OCI-LY7 (cell line): ENCODE measurements at regions not wholly inside any gene's neighbourhood (a gene's known extent, or its start where the extent isn't known, plus 50 kb on each side); places are given as distances from the start of the nearest gene placed in this dataset.

Experiments
- BruUV-seq: library from RNA; stranded (reverse); fragments of 400-500 nt; replicated peaks from 2 replicates; lab custom pipeline; 2021; lab: Mats Ljungman, UMichigan
- CTCF ChIA-PET: fragments of 300-600 bp; sonication (Branson Sonifier 250); formaldehyde crosslinking; loops from one replicate; lab custom pipeline; 2022; ENCODE audit warnings: antibody characterized with exemption; ENCODE audit not compliant: unreplicated experiment; lab: Charles Lee
- POLR2A ChIA-PET: fragments of 300-600 bp; sonication (Branson Sonifier 250); formaldehyde crosslinking; loops from one replicate; lab custom pipeline; 2022; ENCODE audit warnings: antibody characterized with exemption; lab: Charles Lee
- DNase-seq: peaks from one replicate; pipeline ENCODE4 v3.0.0-alpha.2; 2015; ENCODE audit warnings: low spot score
- H2AFZ ChIP-seq: fragments of 200-600 bp; sonication (generic), shearing (Covaris generic); 2 replicates; pipeline ENCODE4 v1.6.1; 2014; ENCODE audit warnings: mild to moderate bottlenecking, antibody characterized with exemption, low read length, moderate library complexity
- H3K27ac ChIP-seq: fragments of 200-600 bp; sonication (generic); 2 replicates; pipeline ENCODE4 v1.5.1; 2014; ENCODE audit warnings: mixed run types, low read depth, mild to moderate bottlenecking, moderate library complexity, low read length, inconsistent platforms; ENCODE audit not compliant: poor library complexity, severe bottlenecking
- H3K36me3 ChIP-seq: fragments of 200-600 bp; sonication (generic); 2 replicates; pipeline ENCODE4 v1.6.1; 2014; ENCODE audit warnings: mild to moderate bottlenecking, antibody characterized with exemption, low read length, moderate library complexity, mixed read lengths; ENCODE audit not compliant: insufficient read depth
- H3K4me1 ChIP-seq: fragments of 200-600 bp; sonication (generic); 2 replicates; pipeline ENCODE4 v1.5.1; 2014; ENCODE audit warnings: mild to moderate bottlenecking, low read length; ENCODE audit not compliant: insufficient read depth, poor library complexity, severe bottlenecking
- H3K4me2 ChIP-seq: fragments of 200-600 bp; sonication (generic); 2 replicates; pipeline ENCODE4 v1.6.1; 2014; ENCODE audit warnings: mild to moderate bottlenecking, low read length
- H3K4me3 ChIP-seq: fragments of 200-600 bp; sonication (generic); 2 replicates; pipeline ENCODE4 v1.5.1; 2014; ENCODE audit warnings: mild to moderate bottlenecking, low read depth, low read length; ENCODE audit not compliant: poor library complexity, severe bottlenecking
- H3K79me2 ChIP-seq: fragments of 200-600 bp; sonication (generic); 2 replicates; pipeline ENCODE4 v1.6.1; 2016; ENCODE audit warnings: low read depth, mild to moderate bottlenecking, low read length, moderate library complexity, mixed read lengths; ENCODE audit not compliant: insufficient read depth
- H3K9me2 ChIP-seq: fragments of 200-600 bp; sonication (generic); 2 replicates; pipeline ENCODE4 v1.6.1; 2016; ENCODE audit warnings: mild to moderate bottlenecking, low read length, mixed read lengths; ENCODE audit not compliant: insufficient read depth
- H3K9me3 ChIP-seq: fragments of 200-600 bp; sonication (generic); 2 replicates; pipeline ENCODE4 v1.6.1; 2014; ENCODE audit warnings: mild to moderate bottlenecking, mixed run types, low read length, mixed read lengths
- H4K20me1 ChIP-seq: fragments of 200-600 bp; sonication (generic); 2 replicates; pipeline ENCODE4 v1.6.1; 2014; ENCODE audit warnings: mild to moderate bottlenecking, antibody characterized with exemption, low read length, moderate library complexity, mixed read lengths; ENCODE audit not compliant: insufficient read depth
- CTCF ChIP-seq: fragments of 200-600 bp; sonication (generic); conservative IDR thresholded peaks from 2 replicates; pipeline ENCODE4 v1.5.1; 2014; ENCODE audit warnings: mild to moderate bottlenecking, antibody characterized with exemption, low read length, moderate library complexity, mixed read lengths
- EZH2phosphoT487 ChIP-seq: fragments of 200-600 bp; sonication (generic); IDR thresholded peaks from 2 replicates; pipeline ENCODE4 v1.6.1; 2018; ENCODE audit warnings: low read depth, borderline replicate concordance, mild to moderate bottlenecking, mixed run types, antibody characterized with exemption, low read length, moderate library complexity, mixed read lengths
- intact Hi-C: fragments of 100-400 bp; cut with micrococcal nuclease; formaldehyde crosslinking; loops from one replicate; pipeline ENCODE4 v1.10.0; 2022; ENCODE audit not compliant: unreplicated experiment

GRCh38 chr6:77561768-77562314, 91.0 kb upstream of the MEI4 start:
- H2AFZ ChIP-seq, result no peak overlapping the region
- H3K4me2 ChIP-seq, result no peak overlapping the region
- no peaks in the 10 kb centered on the region for H4K20me1 ChIP-seq
- intact Hi-C loops, result no loop called here
- H3K9me3 ChIP-seq, result no peaks in the 10 kb centered on the region
- no peak overlapping the region for H3K4me3 ChIP-seq
- no peaks in the 10 kb centered on the region for H3K79me2 ChIP-seq
- H3K27ac ChIP-seq, result no peak overlapping the region
- H3K36me3 ChIP-seq, result no peaks in the 10 kb centered on the region
- TF ChIP-seq EZH2phosphoT487, result no peak
- TF ChIP-seq CTCF, result no peak
- POLR2A ChIA-PET, result interaction anchor here (1.0 kb wide), 1 partner anchor 16 kb away, joined by 5 read pairs; no protein-coding TSS in a partner anchor
- no TSS peak for BruUV-seq
- DNase-seq, result no peak
- H3K4me1 ChIP-seq, result no peaks in the 10 kb centered on the region
- no peaks in the 10 kb centered on the region for H3K9me2 ChIP-seq
- CTCF ChIA-PET, result no interaction called here

- H3K79me2 ChIP-seq, result no peaks in the 10 kb centered on the region
- H3K9me2 ChIP-seq, result no peaks in the 10 kb centered on the region
- no peak overlapping the region for H3K4me2 ChIP-seq
- no peaks in the 10 kb centered on the region for H4K20me1 ChIP-seq
- H3K4me3 ChIP-seq, result no peak overlapping the region
- DNase-seq, result no peak
- no peaks in the 10 kb centered on the region for H3K9me3 ChIP-seq
- BruUV-seq, result no TSS peak
- no peak overlapping the region for H2AFZ ChIP-seq
- H3K27ac ChIP-seq, result no peak overlapping the region
- POLR2A ChIA-PET, result no interaction called here
- CTCF ChIA-PET, result no interaction called here
- intact Hi-C loops, result no loop called here
- TF ChIP-seq EZH2phosphoT487 (no peak), CTCF (no peak)
- no peaks in the 10 kb centered on the region for H3K36me3 ChIP-seq
- H3K4me1 ChIP-seq, result no peaks in the 10 kb centered on the region
These were observed 87.5 kb upstream of the MEI4 start for GRCh38 chr6:77565370-77565769.

- intact Hi-C loops, result no loop called here
These were observed 86.6 kb upstream of the MEI4 start for GRCh38 chr6:77566235-77566634.

More at GRCh38 chr6:77566235-77566634, 86.6 kb upstream of the MEI4 start:
- Histone ChIP-seq H3K9me3 (no peaks in the 10 kb centered on the region), H3K36me3 (no peaks in the 10 kb centered on the region), H3K9me2 (no peaks in the 10 kb centered on the region), H3K4me2 (no peak overlapping the region), H3K79me2 (no peaks in the 10 kb centered on the region), H2AFZ (no peak overlapping the region), H3K4me1 (no peaks in the 10 kb centered on the region), H3K4me3 (no peak overlapping the region), H3K27ac (no peak overlapping the region), H4K20me1 (no peaks in the 10 kb centered on the region)
- CTCF ChIA-PET, result no interaction called here
- no peak for DNase-seq
- POLR2A ChIA-PET, result no interaction called here
- no TSS peak for BruUV-seq
- TF ChIP-seq CTCF (no peak), EZH2phosphoT487 (no peak)
